ENCODE measurements at regions not wholly inside any gene's neighbourhood (a gene's known extent, or its start where the extent isn't known, plus 50 kb on each side); places are given as distances from the start of the nearest gene placed in this dataset.

- TF ChIP-seq ATF2 (IDR thresholded peaks at IDR 0.05; ENCODE audit: low read length) (no peak), SP1 (IDR thresholded peaks at IDR 0.05; ENCODE audit: low read depth, low read length) (no peak), MAX (IDR thresholded peaks at IDR 0.05) (no peak), SP2 (IDR thresholded peaks at IDR 0.05; ENCODE audit: low read length) (no peak)
Observed at GRCh38 chr18:51921862-51922261, 418.1 kb upstream of the DCC start (continued).
